ENCODE measurements at regions not wholly inside any gene's neighbourhood (a gene's known extent, or its start where the extent isn't known, plus 50 kb on each side); places are given as distances from the start of the nearest gene placed in this dataset.

DNA sequence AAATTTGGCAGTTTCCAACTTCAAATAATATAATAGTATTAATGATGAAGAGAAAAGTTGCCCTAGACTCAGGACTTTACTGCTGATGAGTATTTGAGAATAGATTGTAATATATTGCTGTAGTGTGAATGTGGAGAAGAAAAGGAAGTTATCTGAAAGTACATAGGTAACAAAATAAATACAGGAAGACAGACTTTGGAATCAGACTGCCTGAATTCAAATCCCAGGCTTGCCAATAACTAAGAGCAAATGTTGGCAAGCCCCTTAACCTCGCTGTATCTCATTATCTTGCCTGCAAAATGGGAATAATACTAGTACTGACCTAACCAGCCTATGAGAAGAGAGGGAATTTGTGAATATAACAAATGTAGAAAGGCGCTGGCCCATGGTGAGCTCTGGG is 765.2 kb upstream of the ID2 start:
- TF ChIP-seq, protein P1, sequence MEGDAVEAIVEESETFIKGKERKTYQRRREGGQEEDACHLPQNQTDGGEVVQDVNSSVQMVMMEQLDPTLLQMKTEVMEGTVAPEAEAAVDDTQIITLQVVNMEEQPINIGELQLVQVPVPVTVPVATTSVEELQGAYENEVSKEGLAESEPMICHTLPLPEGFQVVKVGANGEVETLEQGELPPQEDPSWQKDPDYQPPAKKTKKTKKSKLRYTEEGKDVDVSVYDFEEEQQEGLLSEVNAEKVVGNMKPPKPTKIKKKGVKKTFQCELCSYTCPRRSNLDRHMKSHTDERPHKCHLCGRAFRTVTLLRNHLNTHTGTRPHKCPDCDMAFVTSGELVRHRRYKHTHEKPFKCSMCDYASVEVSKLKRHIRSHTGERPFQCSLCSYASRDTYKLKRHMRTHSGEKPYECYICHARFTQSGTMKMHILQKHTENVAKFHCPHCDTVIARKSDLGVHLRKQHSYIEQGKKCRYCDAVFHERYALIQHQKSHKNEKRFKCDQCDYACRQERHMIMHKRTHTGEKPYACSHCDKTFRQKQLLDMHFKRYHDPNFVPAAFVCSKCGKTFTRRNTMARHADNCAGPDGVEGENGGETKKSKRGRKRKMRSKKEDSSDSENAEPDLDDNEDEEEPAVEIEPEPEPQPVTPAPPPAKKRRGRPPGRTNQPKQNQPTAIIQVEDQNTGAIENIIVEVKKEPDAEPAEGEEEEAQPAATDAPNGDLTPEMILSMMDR (IDR thresholded peaks at IDR 0.05) = no peak
- TF ChIP-seq POLR2A (IDR thresholded peaks at IDR 0.05) = no peak
